Stimulated activated CD4-positive, alpha-beta T cell treated with anti-CD3 and anti-CD28 coated beads, Interleukin-1b, Interleukin-23, amount 100 ng/mL, for 4 hours (primary cell): ENCODE measurements at regions not wholly inside any gene's neighbourhood (a gene's known extent, or its start where the extent isn't known, plus 50 kb on each side); places are given as distances from the start of the nearest gene placed in this dataset.
"Not testable (repeated sequence)": the region's sequence is repeated elsewhere in the genome, so short reads cannot be mapped to it uniquely, and the experiment has no call there.

Experiments used
- DNase-seq, 2 donors: peaks; one replicate each; pipeline ENCODE4 v3.0.0-alpha.2; 2020; ENCODE audit warnings: low read depth in 2 of 2

GRCh38 chr2:234725528-234726264 lies 226.1 kb upstream of the SH3BP4 start:
- no peak for DNase-seq

GRCh38 chr2:234724850-234725249 lies 227.0 kb upstream of the SH3BP4 start:
- DNase-seq = no peak

- DNase-seq = no peak
Observed at GRCh38 chr2:234723400-234723799, 226.5 kb upstream of the ARL4C start.

GRCh38 chr2:234722176-234722575 lies 225.3 kb upstream of the ARL4C start:
- DNase-seq = no peak

- DNase-seq = no peak
Observed at GRCh38 chr2:234719116-234719716, 222.3 kb upstream of the ARL4C start.

GRCh38 chr2:234716271-234716670 lies 219.4 kb upstream of the ARL4C start:
- no peak for DNase-seq

- no peak for DNase-seq
Observed at GRCh38 chr2:234715671-234716250, 218.9 kb upstream of the ARL4C start.

GRCh38 chr2:234714711-234715110 lies 217.8 kb upstream of the ARL4C start:
- DNase-seq = no peak

- no peak for DNase-seq
Observed at GRCh38 chr2:234712421-234712935, 215.6 kb upstream of the ARL4C start.

GRCh38 chr2:234711308-234711707 lies 214.4 kb upstream of the ARL4C start:
- DNase-seq = no peak

GRCh38 chr2:234710587-234710986 lies 213.7 kb upstream of the ARL4C start:
- DNase-seq = no peak

GRCh38 chr2:234710066-234710465 lies 213.2 kb upstream of the ARL4C start:
- no peak for DNase-seq

- DNase-seq = no peak
Observed at GRCh38 chr2:234708717-234709116, 211.8 kb upstream of the ARL4C start.

GRCh38 chr2:234708091-234708683 lies 211.3 kb upstream of the ARL4C start:
- DNase-seq = no peak

GRCh38 chr2:234706086-234706485 lies 209.2 kb upstream of the ARL4C start:
- no peak for DNase-seq

- no peak for DNase-seq
Observed at GRCh38 chr2:234705108-234705507, 208.2 kb upstream of the ARL4C start.

- no peak for DNase-seq
Observed at GRCh38 chr2:234703258-234703657, 206.4 kb upstream of the ARL4C start.

- DNase-seq = no peak
Observed at GRCh38 chr2:234702731-234703225, 205.9 kb upstream of the ARL4C start.

GRCh38 chr2:234701841-234702240 lies 205.0 kb upstream of the ARL4C start:
- DNase-seq = no peak

GRCh38 chr2:234701421-234701820 lies 204.5 kb upstream of the ARL4C start:
- no peak for DNase-seq

GRCh38 chr2:234699456-234699855 lies 202.6 kb upstream of the ARL4C start:
- DNase-seq = no peak

GRCh38 chr2:234697300-234697876 lies 200.5 kb upstream of the ARL4C start:
- not testable (repeated sequence) for DNase-seq
